ENCODE measurements at regions not wholly inside any gene's neighbourhood (a gene's known extent, or its start where the extent isn't known, plus 50 kb on each side); places are given as distances from the start of the nearest gene placed in this dataset.

DNA sequence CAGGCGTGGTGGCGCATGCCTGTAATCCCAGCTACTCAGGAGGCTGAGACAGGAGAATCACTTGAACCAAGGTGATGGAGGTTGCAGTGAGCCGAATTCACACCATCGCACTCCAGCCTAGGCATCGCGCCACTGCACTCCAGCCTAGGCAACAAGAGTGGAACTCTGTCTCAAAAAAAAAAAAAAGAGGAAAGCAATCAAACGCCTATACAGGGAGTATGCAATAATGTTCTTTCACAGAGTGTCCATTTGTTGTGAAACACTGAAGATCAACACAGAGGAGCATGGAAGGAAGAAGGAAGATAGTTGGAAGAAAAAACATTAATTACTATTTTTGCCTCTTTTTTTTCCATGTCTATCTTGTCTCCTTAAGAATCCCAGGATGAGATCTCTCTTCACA is 113.4 kb downstream of the FBXO8 start:
- TF ChIP-seq, protein P1, sequence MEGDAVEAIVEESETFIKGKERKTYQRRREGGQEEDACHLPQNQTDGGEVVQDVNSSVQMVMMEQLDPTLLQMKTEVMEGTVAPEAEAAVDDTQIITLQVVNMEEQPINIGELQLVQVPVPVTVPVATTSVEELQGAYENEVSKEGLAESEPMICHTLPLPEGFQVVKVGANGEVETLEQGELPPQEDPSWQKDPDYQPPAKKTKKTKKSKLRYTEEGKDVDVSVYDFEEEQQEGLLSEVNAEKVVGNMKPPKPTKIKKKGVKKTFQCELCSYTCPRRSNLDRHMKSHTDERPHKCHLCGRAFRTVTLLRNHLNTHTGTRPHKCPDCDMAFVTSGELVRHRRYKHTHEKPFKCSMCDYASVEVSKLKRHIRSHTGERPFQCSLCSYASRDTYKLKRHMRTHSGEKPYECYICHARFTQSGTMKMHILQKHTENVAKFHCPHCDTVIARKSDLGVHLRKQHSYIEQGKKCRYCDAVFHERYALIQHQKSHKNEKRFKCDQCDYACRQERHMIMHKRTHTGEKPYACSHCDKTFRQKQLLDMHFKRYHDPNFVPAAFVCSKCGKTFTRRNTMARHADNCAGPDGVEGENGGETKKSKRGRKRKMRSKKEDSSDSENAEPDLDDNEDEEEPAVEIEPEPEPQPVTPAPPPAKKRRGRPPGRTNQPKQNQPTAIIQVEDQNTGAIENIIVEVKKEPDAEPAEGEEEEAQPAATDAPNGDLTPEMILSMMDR (IDR thresholded peaks at IDR 0.05) = no peak
- TF ChIP-seq POLR2A (IDR thresholded peaks at IDR 0.05) (no peak), EP300 (IDR thresholded peaks at IDR 0.05) (no peak)
